ENCODE measurements at regions not wholly inside any gene's neighbourhood (a gene's known extent, or its start where the extent isn't known, plus 50 kb on each side); places are given as distances from the start of the nearest gene placed in this dataset.

GRCh38 chr4:125159001-125159400 is 155.8 kb upstream of the FAT4 start:
- Histone ChIP-seq H3K27ac (ENCODE audit: low read length) (no peak overlapping the region), H3K36me3 (ENCODE audit: control insufficient read depth in 2 of 2, extremely low read depth in 1 of 2, insufficient read depth in 1 of 2, low read length in 1 of 2) (no peaks in the 10 kb centered on the region), H3K27me3 (replicated peaks in 1 of 2; ENCODE audit: control insufficient read depth in 2 of 2, extremely low read depth in 1 of 2, insufficient read depth in 2 of 2, low read length in 1 of 2) (no peaks in the 10 kb centered on the region), H3K9me3 (no peaks in the 10 kb centered on the region), H3K4me1 (ENCODE audit: control insufficient read depth in 1 of 2, extremely low read depth in 1 of 2, insufficient read depth in 2 of 2, low read length in 2 of 2) (no peaks in the 10 kb centered on the region), H3K4me3 (ENCODE audit: control insufficient read depth in 1 of 2, extremely low read depth in 1 of 2, low read length in 1 of 2) (no peak overlapping the region)
- Mint-ChIP-seq H3K27ac (no peak overlapping the region), H3K9me3 (peaks cover 5 to 19% (median 15%) of the 10 kb centered on the region in 3 donors), H3K27me3 (no peaks in the 10 kb centered on the region), H3K4me3 (no peak overlapping the region), H3K36me3 (no peaks in the 10 kb centered on the region), H3K4me1 (no peaks in the 10 kb centered on the region)
- POLR2A ChIA-PET: interaction anchor here in 1 of 2 donors (0.6 to 0.7 kb wide), 2 partner anchors 56 to 60 kb away, joined by 3 to 4 read pairs; no protein-coding TSS in a partner anchor
- CTCF ChIA-PET: no interaction called here
- no CpG with 5 or more reads among the region's 3 CpGs for WGBS (ENCODE audit: insufficient coverage)
- ATAC-seq (replicated peaks in 1 of 4): no peak
- DNase-seq: no peak

GRCh38 chr4:125155251-125155650 is 159.5 kb upstream of the FAT4 start:
- ChIA-PET CTCF (no interaction called here), POLR2A (no interaction called here)
- no peak for ATAC-seq (replicated peaks in 1 of 4)
- Mint-ChIP-seq H3K27ac (no peak overlapping the region), H3K9me3 (peaks cover 0 to 15% (median 2%) of the 10 kb centered on the region in 3 donors), H3K27me3 (no peaks in the 10 kb centered on the region), H3K4me3 (no peak overlapping the region), H3K36me3 (no peaks in the 10 kb centered on the region), H3K4me1 (no peaks in the 10 kb centered on the region)
- no peaks in the 10 kb centered on the region for H3K4me1 ChIP-seq (ENCODE audit: control insufficient read depth in 1 of 2, extremely low read depth in 1 of 2, insufficient read depth in 2 of 2, low read length in 2 of 2)
- H3K36me3 ChIP-seq (ENCODE audit: control insufficient read depth in 2 of 2, extremely low read depth in 1 of 2, insufficient read depth in 1 of 2, low read length in 1 of 2): no peaks in the 10 kb centered on the region
- DNase-seq: no peak
- H3K9me3 ChIP-seq: no peaks in the 10 kb centered on the region
- no peak overlapping the region for H3K4me3 ChIP-seq (ENCODE audit: control insufficient read depth in 1 of 2, extremely low read depth in 1 of 2, low read length in 1 of 2)
- no peak overlapping the region for H3K27ac ChIP-seq (ENCODE audit: low read length)
- no peaks in the 10 kb centered on the region for H3K27me3 ChIP-seq (replicated peaks in 1 of 2; ENCODE audit: control insufficient read depth in 2 of 2, extremely low read depth in 1 of 2, insufficient read depth in 2 of 2, low read length in 1 of 2)

GRCh38 chr4:125140966-125141495 is 173.7 kb upstream of the FAT4 start:
- Histone ChIP-seq H3K27ac (ENCODE audit: low read length) (no peak overlapping the region), H3K36me3 (ENCODE audit: control insufficient read depth in 2 of 2, extremely low read depth in 1 of 2, insufficient read depth in 1 of 2, low read length in 1 of 2) (no peaks in the 10 kb centered on the region), H3K4me1 (ENCODE audit: control insufficient read depth in 1 of 2, extremely low read depth in 1 of 2, insufficient read depth in 2 of 2, low read length in 2 of 2) (no peaks in the 10 kb centered on the region), H3K4me3 (ENCODE audit: control insufficient read depth in 1 of 2, extremely low read depth in 1 of 2, low read length in 1 of 2) (no peak overlapping the region), H3K9me3 (no peaks in the 10 kb centered on the region), H3K27me3 (replicated peaks in 1 of 2; ENCODE audit: control insufficient read depth in 2 of 2, extremely low read depth in 1 of 2, insufficient read depth in 2 of 2, low read length in 1 of 2) (no peaks in the 10 kb centered on the region)
- Mint-ChIP-seq H3K4me1 (no peaks in the 10 kb centered on the region), H3K36me3 (no peaks in the 10 kb centered on the region), H3K4me3 (no peak overlapping the region), H3K27me3 (no peaks in the 10 kb centered on the region), H3K9me3 (peaks cover 0 to 3% (median 0%) of the 10 kb centered on the region in 3 donors), H3K27ac (no peak overlapping the region)
- ATAC-seq (replicated peaks in 1 of 4) (no peak), DNase-seq (no peak)
- POLR2A ChIA-PET: no interaction called here
- WGBS (ENCODE audit: insufficient coverage): no CpG with 5 or more reads among the region's 4 CpGs
- CTCF ChIA-PET: no interaction called here

GRCh38 chr4:125135652-125136051 is 179.1 kb upstream of the FAT4 start:
- H3K27ac ChIP-seq (ENCODE audit: low read length): no peak overlapping the region
- Mint-ChIP-seq H3K4me3 (no peak overlapping the region), H3K36me3 (no peaks in the 10 kb centered on the region), H3K27ac (no peak overlapping the region), H3K27me3 (no peaks in the 10 kb centered on the region), H3K9me3 (peaks cover 0 to 3% (median 0%) of the 10 kb centered on the region in 3 donors), H3K4me1 (no peaks in the 10 kb centered on the region)
- H3K9me3 ChIP-seq: no peaks in the 10 kb centered on the region
- H3K4me3 ChIP-seq (ENCODE audit: control insufficient read depth in 1 of 2, extremely low read depth in 1 of 2, low read length in 1 of 2): no peak overlapping the region
- H3K36me3 ChIP-seq (ENCODE audit: control insufficient read depth in 2 of 2, extremely low read depth in 1 of 2, insufficient read depth in 1 of 2, low read length in 1 of 2): no peaks in the 10 kb centered on the region
- DNase-seq: no peak
- H3K4me1 ChIP-seq (ENCODE audit: control insufficient read depth in 1 of 2, extremely low read depth in 1 of 2, insufficient read depth in 2 of 2, low read length in 2 of 2): no peaks in the 10 kb centered on the region
- ATAC-seq (replicated peaks in 1 of 4): no peak
- ChIA-PET CTCF (no interaction called here), POLR2A (no interaction called here)
- no peaks in the 10 kb centered on the region for H3K27me3 ChIP-seq (replicated peaks in 1 of 2; ENCODE audit: control insufficient read depth in 2 of 2, extremely low read depth in 1 of 2, insufficient read depth in 2 of 2, low read length in 1 of 2)
- WGBS (ENCODE audit: insufficient coverage): no CpG with 5 or more reads among the region's 2 CpGs

GRCh38 chr4:125132729-125133128 is 182.0 kb upstream of the FAT4 start:
- Histone ChIP-seq H3K4me1 (ENCODE audit: control insufficient read depth in 1 of 2, extremely low read depth in 1 of 2, insufficient read depth in 2 of 2, low read length in 2 of 2) (no peaks in the 10 kb centered on the region), H3K9me3 (no peaks in the 10 kb centered on the region), H3K4me3 (ENCODE audit: control insufficient read depth in 1 of 2, extremely low read depth in 1 of 2, low read length in 1 of 2) (no peak overlapping the region), H3K27ac (ENCODE audit: low read length) (no peak overlapping the region), H3K27me3 (replicated peaks in 1 of 2; ENCODE audit: control insufficient read depth in 2 of 2, extremely low read depth in 1 of 2, insufficient read depth in 2 of 2, low read length in 1 of 2) (no peaks in the 10 kb centered on the region), H3K36me3 (ENCODE audit: control insufficient read depth in 2 of 2, extremely low read depth in 1 of 2, insufficient read depth in 1 of 2, low read length in 1 of 2) (no peaks in the 10 kb centered on the region)
- no peak overlapping the region for H3K27ac Mint-ChIP-seq
- WGBS (ENCODE audit: insufficient coverage): 57% methylated on average over 1 of the region's 2 CpGs
- H3K27me3 Mint-ChIP-seq: no peaks in the 10 kb centered on the region
- ATAC-seq (replicated peaks in 1 of 4) (no peak), DNase-seq (no peak)
- no peak overlapping the region for H3K4me3 Mint-ChIP-seq
- POLR2A ChIA-PET: interaction anchor here in 1 of 2 donors (0.5 kb wide), 1 partner anchor 208 kb away, joined by 3 read pairs; no protein-coding TSS in a partner anchor
- H3K4me1 Mint-ChIP-seq: no peaks in the 10 kb centered on the region
- CTCF ChIA-PET: no interaction called here
- H3K36me3 Mint-ChIP-seq: no peaks in the 10 kb centered on the region
- peaks cover 0 to 3% (median 0%) of the 10 kb centered on the region in 3 donors for H3K9me3 Mint-ChIP-seq

- Histone ChIP-seq H3K36me3 (ENCODE audit: control insufficient read depth in 2 of 2, extremely low read depth in 1 of 2, insufficient read depth in 1 of 2, low read length in 1 of 2) (no peaks in the 10 kb centered on the region), H3K4me1 (ENCODE audit: control insufficient read depth in 1 of 2, extremely low read depth in 1 of 2, insufficient read depth in 2 of 2, low read length in 2 of 2) (no peaks in the 10 kb centered on the region), H3K27ac (ENCODE audit: low read length) (no peak overlapping the region), H3K4me3 (ENCODE audit: control insufficient read depth in 1 of 2, extremely low read depth in 1 of 2, low read length in 1 of 2) (no peak overlapping the region), H3K27me3 (replicated peaks in 1 of 2; ENCODE audit: control insufficient read depth in 2 of 2, extremely low read depth in 1 of 2, insufficient read depth in 2 of 2, low read length in 1 of 2) (no peaks in the 10 kb centered on the region), H3K9me3 (no peaks in the 10 kb centered on the region)
- ChIA-PET POLR2A (interaction anchor here in 1 of 2 donors (0.5 kb wide), 1 partner anchor 1192 kb away, joined by 4 read pairs; no protein-coding TSS in a partner anchor), CTCF (interaction anchor here in 1 of 2 donors (0.6 kb wide), 1 partner anchor 13 kb away, joined by 3 read pairs; no protein-coding TSS in a partner anchor)
- Mint-ChIP-seq H3K9me3 (peaks cover 0 to 3% (median 0%) of the 10 kb centered on the region in 3 donors), H3K36me3 (no peaks in the 10 kb centered on the region), H3K27ac (no peak overlapping the region), H3K27me3 (no peaks in the 10 kb centered on the region), H3K4me3 (no peak overlapping the region), H3K4me1 (no peaks in the 10 kb centered on the region)
- ATAC-seq (replicated peaks in 1 of 4) (no peak), DNase-seq (no peak)
- no CpG with 5 or more reads among the region's 2 CpGs for WGBS (ENCODE audit: insufficient coverage)
These were observed 182.7 kb upstream of the FAT4 start for GRCh38 chr4:125131891-125132680.
